H1 (cell line): ENCODE measurements at regions not wholly inside any gene's neighbourhood (a gene's known extent, or its start where the extent isn't known, plus 50 kb on each side); places are given as distances from the start of the nearest gene placed in this dataset.

ENCODE experiments used
- TF ChIP-seq, protein P1 (sequence below): IDR thresholded peaks from 2 replicates; pipeline ENCODE4 v1.6.1; 2011; ENCODE audit warnings: low read length, improper control_type of control experiment

DNA sequence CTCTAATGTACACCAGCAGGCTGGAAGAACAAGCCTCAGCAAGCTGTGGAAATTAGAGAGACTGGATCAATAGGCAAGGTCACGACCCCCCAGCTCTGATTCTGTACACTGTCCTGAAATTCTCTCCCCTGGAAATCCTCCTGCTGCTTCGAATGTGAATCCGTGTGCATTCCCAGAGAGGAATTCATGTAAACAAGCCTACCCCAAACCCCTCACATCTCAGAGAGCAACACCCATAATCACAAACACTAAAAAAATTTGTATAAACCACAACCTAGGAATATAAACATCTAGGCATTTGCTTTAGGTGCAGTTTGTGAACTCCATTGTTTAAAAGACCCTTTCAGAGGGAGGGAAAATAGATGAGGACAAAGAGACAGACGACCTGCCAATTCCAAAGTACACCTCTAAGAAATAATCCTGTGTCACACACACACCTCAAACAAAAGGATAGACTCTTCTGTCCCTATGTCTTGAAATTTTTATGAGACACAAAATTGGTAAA lies 325.2 kb downstream of the WDR72 start (continued):
- TF ChIP-seq, protein P1, sequence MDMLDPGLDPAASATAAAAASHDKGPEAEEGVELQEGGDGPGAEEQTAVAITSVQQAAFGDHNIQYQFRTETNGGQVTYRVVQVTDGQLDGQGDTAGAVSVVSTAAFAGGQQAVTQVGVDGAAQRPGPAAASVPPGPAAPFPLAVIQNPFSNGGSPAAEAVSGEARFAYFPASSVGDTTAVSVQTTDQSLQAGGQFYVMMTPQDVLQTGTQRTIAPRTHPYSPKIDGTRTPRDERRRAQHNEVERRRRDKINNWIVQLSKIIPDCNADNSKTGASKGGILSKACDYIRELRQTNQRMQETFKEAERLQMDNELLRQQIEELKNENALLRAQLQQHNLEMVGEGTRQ, result no peak
